ENCODE measurements at regions not wholly inside any gene's neighbourhood (a gene's known extent, or its start where the extent isn't known, plus 50 kb on each side); places are given as distances from the start of the nearest gene placed in this dataset.

- POLR2A ChIA-PET (ENCODE audit: unreplicated experiment) = no interaction called here
- peaks cover 13% of the 10 kb centered on the region for H3K4me1 ChIP-seq (ENCODE audit: control insufficient read depth, insufficient read depth, low read length)
- no peak for ATAC-seq (ENCODE audit: low read depth)
Measured at GRCh38 chr3:150101016-150101415, 130.3 kb upstream of the PFN2 start.

More at GRCh38 chr3:150101016-150101415, 130.3 kb upstream of the PFN2 start:
- intact Hi-C loops (cut with micrococcal nuclease) = no loop called here
- Histone ChIP-seq H3K4ac (ENCODE audit: low read depth, low read length) (no peak overlapping the region), H3K9me1 (ENCODE audit: insufficient read depth, low read length) (peaks cover under 1% of the 10 kb centered on the region; the same call in 1 of the 2 replicates), H3K36me3 (ENCODE audit: control insufficient read depth, insufficient read depth, low read length) (no peaks in the 10 kb centered on the region), H2BK15ac (ENCODE audit: low read depth, low read length) (no peak overlapping the region), H4K5ac (ENCODE audit: low read depth, low read length) (no peak overlapping the region), H2BK120ac (ENCODE audit: low read depth, low read length) (no peak overlapping the region), H3K79me1 (ENCODE audit: low read depth in 1 of 2, low read length in 2 of 2) (no peaks in the 10 kb centered on the region), H3K18ac (ENCODE audit: low read depth, low read length) (no peak overlapping the region), H2AK5ac (ENCODE audit: low read depth, low read length) (no peak overlapping the region), H4K8ac (ENCODE audit: low read depth in 2 of 2, low read length in 2 of 2) (no peak overlapping the region), H3K9me3 (ENCODE audit: control insufficient read depth, insufficient read depth, low read length) (no peaks in the 10 kb centered on the region; the same call in 1 of the 2 replicates), H4K20me1 (ENCODE audit: insufficient read depth, low read length) (no peaks in the 10 kb centered on the region), H2AFZ (replicated peaks; ENCODE audit: low read length, poor library complexity) (no peak overlapping the region), H2AK9ac (replicated peaks; ENCODE audit: low read depth, low read length, poor library complexity) (no peak overlapping the region), H3K14ac (replicated peaks; ENCODE audit: low read depth, low read length) (no peak overlapping the region), H3K27ac (ENCODE audit: insufficient read depth, low read length) (no peak overlapping the region), H3K4me3 (ENCODE audit: insufficient read depth, low read depth, low read length) (no peak overlapping the region), H3K27me3 (ENCODE audit: control insufficient read depth, insufficient read depth, low read length) (no peaks in the 10 kb centered on the region), H4K91ac (ENCODE audit: insufficient read depth, low read depth, low read length) (no peak overlapping the region), H2BK20ac (ENCODE audit: low read depth, low read length) (no peak overlapping the region), H3K4me2 (ENCODE audit: low read depth, low read length) (no peak overlapping the region), H2BK5ac (ENCODE audit: low read depth, low read length, poor library complexity, severe bottlenecking) (no peak overlapping the region), H3K9ac (ENCODE audit: low read depth, low read length) (no peak overlapping the region), H3K56ac (ENCODE audit: extremely low read depth, insufficient read depth, low read length) (no peak overlapping the region), H3K23ac (ENCODE audit: low read depth, low read length) (no peak overlapping the region)
- in situ Hi-C loops (cut with MboI; ENCODE audit: low sequenced_read_pairs) = no loop called here
- dilution Hi-C loops (cut with HindIII; ENCODE audit: low sequenced_read_pairs, unreplicated experiment) = no loop called here
- DNase-seq = no peak
- BruUV-seq (replicated peaks) = no TSS peak
- CTCF ChIA-PET = no interaction called here
- TF ChIP-seq RAD21 (IDR thresholded peaks at IDR 0.05; ENCODE audit: low read length) (no peak), MXI1 (IDR thresholded peaks at IDR 0.05; ENCODE audit: borderline replicate concordance, low read depth, low read length) (no peak), CTCF (conservative IDR thresholded peaks at IDR 0.05; ENCODE audit: low read depth, low read length) (no peak), BHLHE40 (IDR thresholded peaks at IDR 0.05; ENCODE audit: low read depth, low read length) (no peak), CHD1 (IDR thresholded peaks at IDR 0.05; ENCODE audit: low read depth, low read length) (no peak), CEBPB (IDR thresholded peaks at IDR 0.05; ENCODE audit: low read depth, low read length) (no peak), RFX5 (IDR thresholded peaks at IDR 0.05; ENCODE audit: low read depth, low read length) (no peak), RCOR1 (IDR thresholded peaks at IDR 0.05; ENCODE audit: insufficient replicate concordance, low read length) (no peak), USF2 (IDR thresholded peaks at IDR 0.05; ENCODE audit: low read depth, low read length) (no peak), FOS (IDR thresholded peaks at IDR 0.05; ENCODE audit: low read depth, low read length) (no peak), MAZ (IDR thresholded peaks at IDR 0.05; ENCODE audit: borderline replicate concordance, low read depth, low read length) (no peak), NFE2L2 (IDR thresholded peaks at IDR 0.05; ENCODE audit: low read depth, low read length) (no peak), POLR2A (IDR thresholded peaks at IDR 0.05; ENCODE audit: low read depth, low read length) (no peak), ELK1 (IDR thresholded peaks at IDR 0.05; ENCODE audit: borderline replicate concordance, low read depth, low read length) (no peak)
- WGBS, 2 experiments (ENCODE audit: extremely low coverage in 2 of 2, insufficient read length in 1 of 2) = no CpG with 5 or more reads among the region's 1 CpG

Data from IMR-90 (cell line).